NCI-H1930 (cell line): ENCODE measurements at regions not wholly inside any gene's neighbourhood (a gene's known extent, or its start where the extent isn't known, plus 50 kb on each side); places are given as distances from the start of the nearest gene placed in this dataset.
"Not testable (repeated sequence)": the region's sequence is repeated elsewhere in the genome, so short reads cannot be mapped to it uniquely, and the experiment has no call there.

Source experiments
- DNase-seq, 2 experiments: peaks; one replicate each; lab custom pipeline; 2025; lab: John Stamatoyannopoulos, UW

DNA sequence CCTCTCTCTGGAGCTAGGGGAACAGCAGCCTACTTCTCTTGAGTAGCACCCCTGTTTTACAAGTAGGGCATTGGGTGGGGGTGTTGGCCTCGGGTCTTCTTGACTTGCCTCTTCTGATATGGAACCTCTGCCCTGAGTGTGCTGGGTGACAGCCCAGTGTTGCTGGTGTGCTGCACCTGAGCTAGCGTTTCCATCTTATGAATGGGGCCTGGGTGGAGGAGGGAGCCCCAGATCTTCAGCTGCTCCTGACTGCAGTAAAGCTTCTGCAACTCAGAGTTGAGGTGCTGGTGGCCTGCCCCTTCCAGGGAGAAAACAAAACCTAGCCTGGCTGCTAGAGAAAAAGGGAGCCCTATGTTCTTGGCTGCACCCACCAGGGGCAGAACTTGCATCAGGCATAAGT lies 202.5 kb upstream of the SHH start:
- no peak for DNase-seq

DNA sequence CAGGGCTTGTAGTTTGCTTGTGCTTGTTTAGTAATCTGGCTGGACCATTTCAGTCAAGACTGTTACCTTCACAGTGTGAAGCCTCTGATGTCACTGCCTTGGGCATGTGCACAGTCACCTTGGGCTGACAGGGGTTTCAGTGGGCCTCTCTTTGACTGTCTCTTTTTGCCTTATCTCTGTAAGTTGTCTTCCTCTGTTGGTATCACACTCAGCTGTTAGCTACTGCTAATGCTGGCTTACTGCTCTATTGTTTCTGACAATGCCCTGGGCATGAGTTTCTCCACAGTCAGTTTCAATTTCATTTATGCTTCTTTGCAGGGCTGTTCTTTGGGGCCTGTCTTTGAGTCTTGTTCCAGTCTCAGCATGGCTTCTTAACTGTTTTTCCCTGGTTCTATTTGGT lies 201.9 kb upstream of the SHH start:
- DNase-seq = no peak

DNA sequence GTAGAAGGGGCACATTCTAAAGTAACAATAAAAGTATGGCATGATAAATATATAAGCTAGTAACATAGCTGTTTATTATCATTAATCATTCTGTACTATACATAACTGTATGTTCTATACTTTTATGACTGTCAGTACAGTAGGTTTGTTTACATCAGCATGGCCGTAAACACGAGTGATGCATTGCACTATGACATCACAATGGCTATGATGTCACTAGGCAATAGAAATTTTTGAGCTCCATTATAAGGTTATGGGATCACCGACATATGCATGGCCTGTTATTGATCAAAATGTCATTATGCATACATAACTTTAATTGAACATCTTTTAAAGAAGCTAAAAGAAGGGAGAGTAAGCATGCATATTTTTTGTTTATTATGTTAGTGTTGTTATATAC lies 200.1 kb upstream of the SHH start:
- no peak for DNase-seq

DNA sequence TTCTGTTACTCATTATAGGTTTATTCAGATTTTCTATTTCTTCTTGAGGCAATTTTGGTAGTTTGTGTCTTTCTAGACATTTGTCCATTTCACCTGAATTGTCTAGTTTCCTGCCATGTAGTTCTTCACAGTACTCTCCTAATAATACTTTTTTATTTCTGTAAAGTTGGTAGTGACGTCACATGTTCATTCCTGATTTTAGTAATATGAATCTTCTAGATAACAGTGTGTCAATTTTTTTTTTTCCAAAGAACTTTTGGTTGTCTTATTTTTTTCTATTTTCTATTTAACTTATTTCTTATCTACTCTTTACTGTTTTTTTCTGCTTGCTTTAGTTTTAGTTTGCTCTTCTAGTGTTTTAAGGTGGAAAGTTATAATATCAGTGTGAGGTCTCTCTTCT lies 197.3 kb upstream of the SHH start:
- DNase-seq = no peak

DNA sequence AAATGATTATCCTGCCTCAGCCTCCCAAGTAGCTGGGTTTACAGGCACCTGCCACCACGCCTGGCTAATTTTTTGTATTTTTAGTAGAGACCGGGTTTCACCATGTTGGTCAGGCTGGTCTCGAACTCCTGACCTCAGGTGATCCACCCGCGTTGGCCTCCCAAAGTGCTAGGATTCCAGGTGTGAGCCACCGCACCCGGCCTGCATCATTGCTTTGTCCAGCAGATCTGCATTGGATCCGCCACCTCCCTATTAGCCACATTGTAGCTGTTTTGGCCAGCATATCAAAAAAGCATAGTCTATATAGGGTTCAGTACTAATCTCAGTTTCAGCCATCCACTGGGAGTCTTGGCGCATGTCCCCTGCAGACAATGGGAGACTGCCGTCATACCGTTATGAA lies 194.6 kb upstream of the SHH start:
- DNase-seq = not testable (repeated sequence)

DNA sequence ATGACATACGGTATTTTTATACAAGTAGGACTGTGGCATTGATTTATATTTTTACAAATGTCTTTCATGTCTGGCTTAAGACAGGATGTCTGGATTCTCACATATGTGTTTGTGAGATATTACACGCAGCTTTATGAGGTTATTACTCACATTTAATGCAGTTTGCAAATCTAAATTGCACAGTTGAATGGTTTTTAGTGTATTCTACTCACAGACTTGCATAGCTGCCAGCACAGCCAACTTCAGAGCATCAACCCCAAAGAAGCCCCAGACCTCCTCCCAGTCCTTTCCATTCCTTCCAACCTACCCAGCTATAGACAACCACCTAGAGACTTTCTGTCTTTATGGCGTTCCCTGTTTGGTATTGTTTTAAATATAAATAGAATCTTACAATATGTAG lies 193.8 kb upstream of the SHH start:
- DNase-seq = no peak

DNA sequence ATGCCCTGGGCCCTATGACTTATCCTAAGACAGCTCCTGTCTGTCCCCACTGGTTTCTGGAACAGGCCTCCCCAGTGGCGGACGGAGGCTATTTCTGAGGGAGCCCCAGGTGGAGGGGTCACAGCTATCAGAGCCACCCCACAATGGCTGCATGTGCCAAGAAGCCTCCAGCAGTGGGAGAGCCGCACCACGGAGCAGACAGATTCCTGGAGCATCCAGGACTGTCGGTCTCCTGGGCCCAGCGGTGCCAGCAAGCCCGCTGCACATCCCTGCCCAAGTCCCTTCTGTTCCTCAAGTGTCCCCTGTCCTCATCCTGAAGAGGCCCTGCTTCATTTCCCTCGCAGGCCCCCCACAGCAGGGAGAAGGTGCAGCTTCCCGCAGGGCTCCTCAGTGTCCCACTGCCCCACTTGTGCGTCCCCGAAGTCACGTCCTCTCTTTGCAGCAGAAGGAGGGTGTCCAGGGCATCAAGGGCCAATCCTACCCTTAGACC lies 193.0 kb upstream of the SHH start:
- DNase-seq = no peak

DNA sequence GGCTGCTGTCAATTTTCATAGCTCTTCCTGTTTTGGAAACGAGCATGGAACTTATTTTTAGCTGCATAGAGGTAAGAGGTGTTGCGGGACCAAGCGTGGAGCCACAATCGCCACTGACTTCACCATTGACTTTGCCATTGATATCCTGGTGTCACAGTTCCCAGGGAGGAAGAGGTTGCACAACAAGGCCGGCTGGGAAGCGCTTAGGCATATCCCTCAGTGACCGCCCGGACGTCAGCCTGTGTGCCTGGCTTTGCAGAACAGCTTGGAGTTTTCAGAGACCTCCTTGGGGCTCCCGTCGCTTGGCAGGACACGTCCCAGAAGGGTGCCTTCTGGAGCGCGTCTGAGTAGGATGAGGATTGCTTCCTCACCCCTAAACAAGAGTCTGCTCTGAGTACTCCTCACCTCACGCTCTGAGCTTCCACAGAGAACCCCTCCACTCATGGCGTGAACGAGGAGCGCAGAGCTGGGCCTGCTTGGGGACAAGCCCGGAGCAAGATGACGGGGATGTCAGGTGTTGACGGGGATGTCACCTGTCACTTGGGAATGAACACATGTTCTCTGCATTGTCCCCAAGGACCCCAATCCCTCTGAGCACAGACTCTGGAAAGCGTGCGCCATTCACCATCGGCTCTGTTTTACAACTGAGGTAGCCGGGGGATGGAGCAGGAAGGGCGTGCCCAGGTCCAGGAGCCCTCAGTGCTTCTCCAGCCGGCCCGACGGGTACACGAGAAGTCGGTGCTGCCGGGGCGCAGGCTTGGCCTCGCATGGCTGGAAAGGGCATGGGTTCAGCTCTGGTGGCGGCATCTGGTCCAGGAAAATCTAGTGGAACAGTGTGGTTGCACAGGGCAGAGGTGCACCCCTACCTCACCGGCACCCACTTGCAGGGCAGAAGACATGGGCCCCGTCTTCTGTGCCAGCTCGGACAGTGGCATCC lies 192.3 kb upstream of the SHH start:
- DNase-seq = no peak

DNA sequence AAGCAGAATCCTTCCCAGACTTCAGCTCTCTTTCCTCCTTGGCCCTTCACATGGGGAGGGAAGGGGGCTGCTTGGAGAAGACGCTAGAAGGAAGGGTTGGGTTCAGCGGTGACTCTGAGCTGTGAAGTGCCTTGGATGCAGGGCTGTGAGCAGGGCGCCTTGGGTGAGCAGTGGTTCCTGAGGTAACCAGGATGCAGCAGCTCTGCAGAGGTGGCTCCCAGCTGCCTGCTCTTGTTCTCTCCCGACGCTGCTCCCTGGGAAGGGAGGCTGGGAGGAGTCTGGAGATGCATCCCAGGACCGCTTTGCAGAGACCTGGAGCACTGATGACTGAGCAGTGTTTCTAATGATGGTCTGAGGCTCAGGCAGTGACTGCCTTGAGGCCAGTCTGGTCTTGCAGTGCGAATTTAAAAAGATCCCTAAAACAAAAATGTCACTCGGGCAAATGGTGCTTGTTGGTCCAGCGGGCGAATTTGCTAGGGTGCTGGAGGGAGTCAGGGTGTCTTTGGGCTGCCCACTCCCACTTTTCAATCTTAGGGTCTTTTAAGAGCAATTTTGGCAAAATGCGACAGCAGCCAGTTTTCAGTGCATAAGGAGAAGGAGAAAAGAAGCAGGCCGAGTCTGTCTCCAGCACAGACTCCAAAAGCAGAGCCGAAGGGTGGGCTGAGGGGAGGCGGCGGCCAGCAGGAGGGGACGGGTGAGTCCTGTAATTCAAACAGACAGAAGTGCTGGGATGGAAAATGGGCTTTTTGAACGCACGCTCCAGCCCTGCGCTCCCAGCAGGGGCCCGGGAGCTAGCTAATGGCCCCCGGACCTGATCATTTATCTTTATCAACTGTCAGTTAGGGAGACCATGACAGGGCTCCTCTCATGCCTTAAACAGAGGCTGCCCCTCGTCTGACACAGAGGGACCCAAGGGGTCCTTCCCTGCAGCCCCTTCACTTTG lies 191.2 kb upstream of the SHH start:
- DNase-seq = no peak

DNA sequence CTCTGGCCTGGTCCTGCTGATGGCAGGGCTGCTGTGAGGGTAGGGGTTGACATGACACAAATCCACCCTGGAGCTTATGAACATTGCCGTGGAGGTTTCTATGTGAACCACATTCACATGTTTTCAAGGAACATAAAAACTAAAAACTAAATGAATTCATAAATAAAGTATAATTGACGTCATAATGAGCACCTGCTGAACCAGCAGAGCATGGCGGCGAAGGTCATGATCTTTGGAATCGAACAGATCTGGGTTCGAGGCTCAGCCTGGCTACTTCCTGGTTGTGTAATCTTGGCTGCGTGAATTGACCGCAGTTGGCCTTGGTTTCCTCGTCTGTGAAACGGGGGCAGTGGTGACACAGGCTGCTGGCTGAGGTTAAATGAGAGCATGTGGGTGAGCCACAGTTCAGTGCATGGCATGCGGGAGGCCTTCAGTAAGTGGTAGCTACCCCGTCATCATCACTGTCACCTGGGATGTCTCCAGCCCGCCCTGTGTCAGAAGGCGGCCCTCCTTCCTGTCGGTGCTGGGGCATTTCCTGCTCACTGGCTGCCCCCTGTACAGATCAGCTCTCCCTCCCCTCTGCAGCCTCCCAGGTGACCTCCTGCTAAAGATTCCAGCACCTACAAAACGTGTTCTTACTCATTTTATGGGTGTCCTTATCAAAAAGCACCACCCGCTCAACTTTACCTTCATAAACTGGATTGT lies 190.3 kb upstream of the SHH start:
- DNase-seq = no peak

DNA sequence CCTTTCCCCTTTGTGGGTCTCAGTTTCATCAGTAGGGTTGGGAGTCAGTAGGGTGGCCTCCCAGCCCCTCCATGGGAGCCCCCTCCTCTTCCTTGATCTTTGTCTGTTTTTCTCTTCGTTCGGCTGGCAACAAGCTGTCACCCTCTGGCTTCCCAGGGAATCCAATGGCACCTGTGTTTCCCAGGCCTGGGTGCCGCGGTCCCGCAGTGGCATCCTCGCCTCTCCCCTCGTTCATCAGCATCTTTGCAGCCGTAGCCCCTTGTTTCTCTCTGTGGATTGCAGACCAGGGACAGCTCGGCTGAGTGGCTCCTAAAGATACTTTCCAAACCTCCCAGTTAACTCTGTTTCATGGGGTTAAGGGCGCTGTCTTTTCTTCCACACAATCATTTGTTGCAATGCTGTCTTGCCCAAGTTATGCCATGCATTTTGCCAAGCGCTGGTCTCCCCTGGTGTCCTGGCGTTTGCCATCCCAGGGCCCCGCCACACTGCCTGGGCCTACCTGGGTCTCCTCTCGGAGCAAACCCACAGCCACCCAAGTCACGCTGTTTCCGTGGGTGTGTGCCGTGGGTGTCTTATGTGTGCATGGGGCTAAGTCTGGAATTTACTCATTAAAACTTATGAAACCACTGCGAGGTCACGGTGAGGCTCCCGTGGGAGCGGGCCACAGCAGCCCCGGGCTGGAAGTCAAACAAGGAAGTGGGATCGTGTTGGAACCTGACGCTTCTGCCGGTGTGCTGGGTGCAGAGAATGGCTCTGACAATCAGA lies 189.4 kb upstream of the SHH start:
- DNase-seq = no peak

DNA sequence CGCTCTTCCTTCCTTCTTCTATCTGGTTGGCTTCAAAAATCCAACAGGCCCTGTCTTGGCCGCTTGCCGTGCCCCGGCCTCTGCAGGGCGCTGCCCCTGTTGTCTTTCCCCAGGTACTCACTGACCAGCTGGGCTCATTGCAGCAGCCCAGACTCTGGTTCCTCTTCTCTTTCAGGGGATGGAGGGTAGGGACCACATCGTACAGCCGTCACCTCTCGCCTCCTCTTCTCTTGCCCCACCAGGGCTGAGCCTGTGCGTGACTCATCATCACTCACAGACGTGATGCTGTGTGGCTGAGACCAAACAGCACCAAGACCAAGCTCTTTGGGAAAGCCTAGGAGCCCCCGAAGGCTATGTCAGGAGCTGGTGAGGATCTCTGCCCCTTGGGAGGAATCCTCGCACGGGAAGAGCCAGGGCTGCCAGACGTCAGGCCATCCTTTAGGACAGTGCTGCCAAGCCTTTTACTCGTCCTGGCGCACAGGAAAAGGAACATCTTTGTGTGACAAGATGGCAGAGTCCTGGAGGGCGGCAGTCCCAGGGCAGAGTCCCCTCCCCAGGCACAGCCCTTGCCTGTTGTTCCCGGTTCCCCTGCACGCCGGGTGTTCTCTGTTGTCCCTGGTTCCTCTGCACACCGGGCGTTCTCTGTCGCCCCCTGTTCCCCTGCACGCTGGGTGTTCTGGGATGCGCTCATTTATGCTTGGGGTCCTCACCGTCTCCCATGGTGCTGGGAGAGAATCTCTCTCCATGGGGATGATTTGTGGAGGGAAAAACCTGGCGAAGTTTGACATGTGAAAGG lies 188.5 kb upstream of the SHH start:
- DNase-seq = no peak

DNA sequence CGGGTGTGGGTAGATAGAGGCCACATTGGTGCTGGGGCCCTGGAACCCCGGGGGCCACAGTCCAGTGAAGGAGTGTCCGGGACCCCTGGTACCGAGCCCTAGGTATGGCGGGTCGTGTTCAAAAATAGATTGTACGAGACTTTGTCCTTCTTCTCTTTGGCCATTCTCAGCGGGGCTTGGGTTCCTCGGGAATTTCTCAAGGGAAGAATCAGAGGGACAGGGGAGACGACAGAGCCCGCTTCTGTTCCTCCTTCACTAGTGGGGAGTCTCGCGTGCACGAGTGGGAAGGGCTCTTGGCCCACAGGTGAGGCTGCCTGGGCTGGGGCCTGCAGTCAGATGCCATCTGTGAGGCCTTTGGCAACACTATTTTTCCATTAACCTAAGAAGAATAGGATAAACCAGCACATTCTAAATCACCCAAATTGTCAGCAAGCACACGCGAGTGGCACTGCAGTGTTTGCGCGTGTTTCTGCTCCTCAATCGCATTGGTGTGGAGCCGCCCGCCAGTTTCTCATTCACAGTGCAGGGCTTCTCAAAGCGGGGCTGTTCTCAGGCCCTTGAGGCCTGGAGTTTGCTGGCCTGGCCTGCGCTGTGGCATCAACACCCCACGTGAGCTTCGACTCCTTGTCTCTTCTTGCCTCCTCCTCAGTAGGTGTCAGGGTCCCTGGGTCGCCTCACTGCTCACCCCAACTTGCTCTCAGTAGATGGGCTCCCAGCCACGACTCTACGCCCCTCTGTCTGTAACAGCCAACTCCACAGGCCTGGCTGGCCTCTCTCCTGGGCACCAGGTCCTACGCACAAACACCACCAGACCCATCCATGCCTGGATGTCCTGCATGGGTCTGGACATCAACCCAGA lies 187.6 kb upstream of the SHH start:
- no peak for DNase-seq

DNA sequence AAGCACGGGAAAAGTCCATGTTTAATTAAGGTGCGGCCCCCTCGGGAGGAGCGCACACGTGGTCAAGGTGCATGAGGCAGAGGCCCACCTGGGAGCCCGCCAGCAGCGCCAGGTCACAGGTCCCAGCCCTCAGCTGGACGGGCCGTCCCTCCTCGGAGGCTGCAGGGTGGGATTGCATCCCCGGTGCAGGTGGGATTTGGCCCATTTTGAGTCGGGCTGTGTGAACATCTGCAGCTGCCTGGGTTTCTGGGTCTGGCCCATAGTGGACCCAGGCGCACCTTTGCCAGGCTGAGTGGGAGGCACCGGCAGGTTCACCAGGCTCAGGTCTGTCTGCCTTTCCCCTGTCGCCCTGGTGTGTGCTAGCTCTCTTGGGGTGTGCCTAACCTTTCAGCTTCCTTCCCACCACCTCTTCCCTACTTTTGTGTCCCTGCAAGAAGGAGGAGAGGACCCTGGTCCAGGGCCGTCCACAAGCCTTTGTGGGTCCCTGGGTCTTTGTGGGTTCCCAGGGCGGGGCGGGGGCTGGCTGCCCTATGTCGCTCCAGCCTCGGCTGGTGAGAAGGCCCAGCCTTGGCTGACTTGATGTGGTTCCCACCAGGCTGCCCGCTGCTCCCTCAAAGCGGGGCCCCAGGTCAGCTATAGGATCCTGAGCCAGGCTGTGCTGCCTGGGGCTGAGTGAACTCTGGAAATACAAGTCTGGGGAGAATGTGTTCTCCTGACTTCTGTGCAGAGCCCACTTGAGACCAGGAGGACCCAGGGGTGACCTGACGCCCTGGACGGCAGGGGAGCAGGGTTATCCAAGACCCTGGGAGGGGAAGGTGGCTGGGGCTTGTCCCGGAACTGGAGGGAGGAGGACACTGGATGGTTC lies 186.7 kb upstream of the SHH start:
- DNase-seq = no peak

DNA sequence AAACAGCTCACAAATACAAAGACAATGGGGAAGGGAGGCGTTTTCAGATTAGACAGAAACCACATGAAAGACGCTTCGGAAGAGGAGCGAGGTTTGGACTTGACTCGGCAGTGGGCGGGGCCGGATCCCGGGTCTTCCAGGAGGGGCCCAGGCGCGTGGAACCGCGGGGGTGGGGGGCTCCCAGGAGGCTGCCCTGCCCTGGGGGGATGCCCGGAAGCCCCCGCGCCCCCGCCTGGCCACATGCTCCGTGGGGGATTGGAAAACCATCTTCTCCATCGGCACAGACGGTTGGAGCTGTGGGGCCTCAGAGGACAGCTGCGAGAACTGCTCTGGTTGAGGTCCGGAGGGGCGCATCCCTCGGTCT lies 186.0 kb upstream of the SHH start:
- DNase-seq = no peak

DNA sequence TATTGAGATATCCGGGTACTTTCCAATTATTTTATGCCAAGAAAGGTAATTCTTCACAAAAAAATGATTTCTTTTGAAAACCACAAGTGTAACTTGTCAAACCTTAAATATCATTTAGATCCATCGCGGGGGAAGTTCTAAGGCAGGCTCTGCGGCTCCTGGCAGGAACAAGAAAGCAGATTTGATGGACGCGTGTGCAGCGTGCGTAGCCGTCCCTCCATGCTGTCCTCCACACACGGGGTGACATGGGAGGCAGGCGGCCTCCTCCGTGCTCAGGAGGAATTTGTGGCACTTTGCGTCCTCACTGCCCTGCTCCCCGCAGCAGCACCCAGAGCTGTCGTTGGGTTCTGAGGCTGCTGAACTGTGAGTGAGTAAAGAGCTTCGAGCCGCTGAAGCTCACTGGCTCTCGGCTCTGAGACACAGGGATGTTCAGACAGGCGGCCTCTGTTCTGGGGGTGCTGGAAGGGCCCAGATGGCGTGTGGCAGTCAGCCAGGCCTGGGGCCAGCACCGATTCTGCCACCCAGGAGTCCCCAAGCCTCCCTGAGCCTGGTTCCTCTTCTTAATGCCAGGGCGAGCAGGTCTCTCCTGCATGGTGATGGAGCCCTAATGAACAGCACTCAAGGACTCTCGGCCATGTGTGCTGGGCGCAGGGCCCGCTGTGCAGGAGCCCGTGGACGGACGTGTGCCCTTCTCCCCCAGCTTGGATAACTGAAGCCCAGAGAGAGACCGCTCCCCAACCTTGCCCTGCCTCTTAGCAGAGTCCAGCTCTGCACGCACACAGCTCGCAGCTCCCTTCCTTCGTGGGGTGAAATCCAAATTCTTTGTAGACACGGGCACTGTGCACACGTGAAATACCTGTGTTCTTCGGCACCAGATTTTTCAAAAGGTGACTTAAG lies 185.4 kb upstream of the SHH start:
- DNase-seq = no peak

DNA sequence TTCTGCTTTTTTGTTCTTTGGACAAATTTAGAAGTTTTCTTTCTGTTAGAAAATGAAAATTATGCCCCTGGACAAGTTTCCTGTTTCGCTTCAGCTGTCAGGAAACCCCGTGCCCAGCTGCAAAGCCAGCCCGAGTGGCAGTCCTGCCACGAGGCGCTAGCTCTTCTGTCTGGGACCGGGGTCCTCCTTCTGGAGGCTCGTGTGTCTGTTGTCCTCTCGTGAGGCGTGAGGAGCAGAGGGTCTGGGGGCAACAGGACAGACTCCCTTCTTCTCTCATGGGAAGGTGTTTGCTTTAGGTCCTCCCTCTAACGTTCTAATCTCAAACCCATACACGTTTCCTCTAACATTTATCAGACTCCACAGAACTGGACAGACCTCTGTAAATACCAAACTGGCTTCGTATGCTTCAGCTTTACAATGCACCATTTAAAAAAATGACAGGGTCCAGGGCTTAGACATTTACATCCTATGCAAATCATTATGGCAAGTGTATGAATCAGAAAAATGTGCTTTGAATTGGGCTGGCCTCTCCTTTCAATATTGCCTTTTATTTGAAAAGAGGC lies 184.5 kb upstream of the SHH start:
- DNase-seq = no peak
